Activated CD8-positive, alpha-beta memory T cell treated with anti-CD3 and anti-CD28 coated beads, Interleukin-2, amount 10 ng/mL, durations not matched to agents 7 days and 5 days (primary cell): ENCODE measurements at regions not wholly inside any gene's neighbourhood (a gene's known extent, or its start where the extent isn't known, plus 50 kb on each side); places are given as distances from the start of the nearest gene placed in this dataset.

Experiments used
- ATAC-seq: fragments of 150-1000 bp; cut with Tn5 transposase; one replicate; pipeline ENCODE4 v1.10.0; 2021; ENCODE audit warnings: moderate library complexity
- CTCF ChIA-PET: fragments of 350-600 bp; sonication (Branson Sonifier 250); formaldehyde crosslinking; loops from one replicate; lab custom pipeline; 2021; ENCODE audit warnings: antibody characterized with exemption; lab: Charles Lee
- DNase-seq: peaks from one replicate; pipeline ENCODE4 v3.0.0-alpha.2; 2020
- H3K27ac Mint-ChIP-seq: one replicate; pipeline ENCODE4 v1.8.0; 2021; ENCODE audit warnings: mild to moderate bottlenecking, mixed read lengths
- H3K27me3 Mint-ChIP-seq: one replicate; pipeline ENCODE4 v1.8.0; 2021; ENCODE audit warnings: mixed read lengths
- H3K36me3 Mint-ChIP-seq: one replicate; pipeline ENCODE4 v1.8.0; 2021; ENCODE audit warnings: mild to moderate bottlenecking, mixed read lengths
- H3K4me1 Mint-ChIP-seq: one replicate; pipeline ENCODE4 v1.8.0; 2021; ENCODE audit warnings: mixed read lengths
- H3K4me3 Mint-ChIP-seq: one replicate; pipeline ENCODE4 v1.8.0; 2021; ENCODE audit warnings: mild to moderate bottlenecking, moderate library complexity, mixed read lengths
- H3K9me3 Mint-ChIP-seq: one replicate; pipeline ENCODE4 v1.8.0; 2022; ENCODE audit warnings: low read depth, mixed read lengths

DNA sequence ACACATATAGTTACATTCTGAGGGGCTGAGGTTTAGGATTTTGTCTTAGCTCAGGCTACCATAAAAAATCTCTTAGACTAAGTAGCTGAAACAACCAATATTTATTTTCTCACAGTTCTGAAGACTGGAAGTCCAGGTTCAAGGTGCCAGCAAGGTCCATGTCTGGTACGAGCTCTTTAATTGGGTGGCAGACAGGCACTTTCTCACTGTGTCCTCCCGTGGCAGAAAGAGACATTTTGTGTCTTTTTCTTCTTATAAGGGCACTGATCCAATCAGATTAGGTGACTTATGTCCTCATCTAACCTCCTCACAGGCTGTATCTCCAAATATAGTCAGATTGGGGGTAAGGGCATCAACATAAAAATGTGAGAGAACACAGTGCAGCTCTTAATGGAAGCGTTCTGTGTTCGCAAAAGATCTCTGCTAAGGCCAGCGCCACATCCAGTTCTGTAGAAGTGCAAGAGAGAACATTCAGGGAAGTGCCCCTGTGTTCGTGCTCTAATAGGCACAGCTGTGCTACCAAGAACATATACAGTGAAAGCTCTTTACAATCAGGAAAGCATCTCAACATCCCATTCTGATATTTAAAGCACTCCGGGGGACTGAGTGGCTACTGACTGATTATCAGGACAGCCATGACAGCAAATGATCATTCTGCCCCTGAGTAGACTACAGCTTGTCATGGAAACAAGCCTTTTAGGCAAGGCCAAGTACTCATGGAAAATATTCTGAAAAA lies 819.2 kb downstream of the LIG4 start:
- DNase-seq (no peak), ATAC-seq (no peak)
- Mint-ChIP-seq H3K27ac (no peak overlapping the region), H3K4me3 (no peak overlapping the region), H3K27me3 (no peaks in the 10 kb centered on the region), H3K36me3 (no peaks in the 10 kb centered on the region), H3K4me1 (no peaks in the 10 kb centered on the region), H3K9me3 (no peaks in the 10 kb centered on the region)
- CTCF ChIA-PET = no interaction called here

DNA sequence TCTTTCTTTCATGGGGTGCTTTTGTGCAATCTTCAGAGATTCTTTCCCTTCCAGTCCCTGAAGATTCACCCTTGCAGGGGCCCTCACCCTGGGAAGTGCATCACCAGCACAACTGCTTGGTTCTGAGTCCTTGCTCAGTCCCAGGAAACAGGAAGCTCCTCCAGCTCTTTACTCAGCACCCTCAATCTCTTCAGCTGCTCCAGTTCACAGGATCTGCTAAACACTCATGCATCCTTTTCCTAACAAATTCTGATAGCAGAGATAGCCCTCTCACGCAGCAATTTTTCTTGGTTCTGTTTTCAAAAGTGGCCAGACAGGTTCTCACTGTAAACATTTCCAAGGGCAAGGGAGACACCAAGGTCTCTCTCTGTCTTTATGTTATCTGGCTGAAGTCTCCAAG lies 823.1 kb downstream of the LIG4 start:
- Mint-ChIP-seq H3K4me1 (no peaks in the 10 kb centered on the region), H3K4me3 (no peak overlapping the region), H3K27ac (no peak overlapping the region), H3K27me3 (no peaks in the 10 kb centered on the region), H3K9me3 (no peaks in the 10 kb centered on the region), H3K36me3 (no peaks in the 10 kb centered on the region)
- CTCF ChIA-PET = no interaction called here
- ATAC-seq (no peak), DNase-seq (no peak)

GRCh38 chr13:107387525-107387924 lies 819.6 kb upstream of the ARGLU1 start:
- no peak for ATAC-seq

DNA sequence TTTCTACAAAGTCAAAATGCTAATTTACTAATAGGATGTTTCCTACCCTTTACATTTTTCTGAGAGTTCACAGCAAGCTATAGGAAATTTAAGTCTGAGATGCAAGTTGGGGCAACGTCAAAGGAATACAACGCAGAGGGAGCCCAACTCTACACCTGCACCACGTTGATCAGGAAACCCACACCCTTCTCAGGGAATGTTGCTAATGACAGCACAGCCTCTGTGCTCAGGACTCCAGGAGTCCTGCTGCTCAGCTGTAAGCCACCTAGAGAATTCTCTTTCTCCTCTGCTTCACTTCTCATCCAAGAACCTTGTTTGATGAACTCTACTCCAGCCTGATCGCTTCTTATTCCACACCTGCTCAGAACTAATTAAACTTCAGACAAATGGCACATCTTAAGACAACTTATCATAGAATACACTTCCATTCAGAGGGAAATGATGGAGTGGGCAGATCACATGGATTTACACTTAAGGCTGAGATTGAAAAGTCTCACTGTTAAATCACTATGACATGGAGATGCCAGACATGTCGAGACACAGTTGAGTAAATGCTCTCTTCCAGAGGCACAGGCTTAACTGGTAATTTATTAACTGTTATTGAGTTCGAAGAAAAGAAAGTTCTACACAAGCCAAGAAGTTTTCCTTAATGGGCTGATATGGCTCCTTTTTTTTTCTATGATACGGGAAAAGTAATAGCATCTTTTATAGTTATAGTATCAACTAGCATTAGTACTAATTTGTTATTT lies 811.6 kb upstream of the ARGLU1 start:
- H3K4me3 Mint-ChIP-seq = no peak overlapping the region
- no peak for ATAC-seq
- CTCF ChIA-PET = no interaction called here

More at GRCh38 chr13:107387525-107387924, 819.6 kb upstream of the ARGLU1 start:
- Mint-ChIP-seq H3K36me3 (no peaks in the 10 kb centered on the region), H3K4me1 (no peaks in the 10 kb centered on the region), H3K4me3 (no peak overlapping the region), H3K9me3 (no peaks in the 10 kb centered on the region), H3K27ac (no peak overlapping the region), H3K27me3 (no peaks in the 10 kb centered on the region)
- no peak for DNase-seq
- CTCF ChIA-PET = no interaction called here

GRCh38 chr13:107376341-107377125 lies 808.6 kb upstream of the ARGLU1 start:
- no peaks in the 10 kb centered on the region for H3K36me3 Mint-ChIP-seq
- H3K4me3 Mint-ChIP-seq = no peak overlapping the region
- H3K27ac Mint-ChIP-seq = no peak overlapping the region
- H3K27me3 Mint-ChIP-seq = no peaks in the 10 kb centered on the region
- ATAC-seq (no peak), DNase-seq (no peak)
- CTCF ChIA-PET = no interaction called here
- no peaks in the 10 kb centered on the region for H3K4me1 Mint-ChIP-seq
- no peaks in the 10 kb centered on the region for H3K9me3 Mint-ChIP-seq

More for the DNA sequence above, 811.6 kb upstream of the ARGLU1 start:
- Mint-ChIP-seq H3K4me1 (no peaks in the 10 kb centered on the region), H3K36me3 (no peaks in the 10 kb centered on the region), H3K9me3 (peaks cover 3% of the 10 kb centered on the region), H3K27me3 (no peaks in the 10 kb centered on the region), H3K27ac (no peak overlapping the region)
- no peak for DNase-seq

GRCh38 chr13:107375701-107376340 lies 807.9 kb upstream of the ARGLU1 start:
- Mint-ChIP-seq H3K27ac (no peak overlapping the region), H3K9me3 (no peaks in the 10 kb centered on the region), H3K4me1 (no peaks in the 10 kb centered on the region), H3K27me3 (no peaks in the 10 kb centered on the region), H3K4me3 (no peak overlapping the region), H3K36me3 (no peaks in the 10 kb centered on the region)
- CTCF ChIA-PET = no interaction called here
- ATAC-seq (no peak), DNase-seq (no peak)

- CTCF ChIA-PET = no interaction called here
- DNase-seq (no peak), ATAC-seq (no peak)
- Mint-ChIP-seq H3K27me3 (no peaks in the 10 kb centered on the region), H3K27ac (no peak overlapping the region), H3K36me3 (no peaks in the 10 kb centered on the region), H3K4me1 (no peaks in the 10 kb centered on the region), H3K4me3 (no peak overlapping the region), H3K9me3 (no peaks in the 10 kb centered on the region)
Observed at GRCh38 chr13:107374038-107374437, 806.1 kb upstream of the ARGLU1 start.

DNA sequence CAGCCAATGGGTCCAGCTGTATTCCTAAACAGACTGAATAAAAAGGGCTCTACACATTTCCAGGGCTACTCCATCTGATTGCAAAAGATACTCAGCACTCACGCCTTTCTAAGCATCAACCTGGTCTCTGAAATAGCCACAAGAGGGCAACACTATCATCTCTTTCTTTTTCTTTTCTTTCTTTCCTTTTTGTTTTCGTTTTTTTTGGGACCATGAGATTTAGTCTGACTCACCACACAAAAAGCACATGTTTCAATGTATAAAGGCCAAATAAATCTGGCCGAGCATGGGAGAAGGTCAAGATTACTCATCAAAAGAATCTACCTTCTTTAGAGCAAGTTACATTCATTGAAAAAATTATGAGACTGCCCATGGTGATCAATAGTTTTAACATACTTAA lies 805.6 kb upstream of the ARGLU1 start:
- Mint-ChIP-seq H3K27me3 (no peaks in the 10 kb centered on the region), H3K9me3 (no peaks in the 10 kb centered on the region), H3K4me3 (no peak overlapping the region), H3K36me3 (no peaks in the 10 kb centered on the region), H3K4me1 (no peaks in the 10 kb centered on the region), H3K27ac (no peak overlapping the region)
- ATAC-seq (no peak), DNase-seq (no peak)
- CTCF ChIA-PET = no interaction called here

- Mint-ChIP-seq H3K4me1 (no peaks in the 10 kb centered on the region), H3K27me3 (no peaks in the 10 kb centered on the region), H3K4me3 (no peak overlapping the region), H3K36me3 (no peaks in the 10 kb centered on the region), H3K9me3 (peaks cover 4% of the 10 kb centered on the region), H3K27ac (no peak overlapping the region)
- CTCF ChIA-PET = no interaction called here
- DNase-seq (no peak), ATAC-seq (no peak)
Observed at GRCh38 chr13:107370015-107370785, 802.3 kb upstream of the ARGLU1 start.

GRCh38 chr13:107367258-107367657 lies 799.3 kb upstream of the ARGLU1 start:
- ATAC-seq = no peak
- no peak overlapping the region for H3K27ac Mint-ChIP-seq
- no peaks in the 10 kb centered on the region for H3K4me1 Mint-ChIP-seq
- H3K36me3 Mint-ChIP-seq = no peaks in the 10 kb centered on the region
- peaks cover 4% of the 10 kb centered on the region for H3K9me3 Mint-ChIP-seq
- no peaks in the 10 kb centered on the region for H3K27me3 Mint-ChIP-seq
- CTCF ChIA-PET = no interaction called here
- DNase-seq = no peak
- H3K4me3 Mint-ChIP-seq = no peak overlapping the region

DNA sequence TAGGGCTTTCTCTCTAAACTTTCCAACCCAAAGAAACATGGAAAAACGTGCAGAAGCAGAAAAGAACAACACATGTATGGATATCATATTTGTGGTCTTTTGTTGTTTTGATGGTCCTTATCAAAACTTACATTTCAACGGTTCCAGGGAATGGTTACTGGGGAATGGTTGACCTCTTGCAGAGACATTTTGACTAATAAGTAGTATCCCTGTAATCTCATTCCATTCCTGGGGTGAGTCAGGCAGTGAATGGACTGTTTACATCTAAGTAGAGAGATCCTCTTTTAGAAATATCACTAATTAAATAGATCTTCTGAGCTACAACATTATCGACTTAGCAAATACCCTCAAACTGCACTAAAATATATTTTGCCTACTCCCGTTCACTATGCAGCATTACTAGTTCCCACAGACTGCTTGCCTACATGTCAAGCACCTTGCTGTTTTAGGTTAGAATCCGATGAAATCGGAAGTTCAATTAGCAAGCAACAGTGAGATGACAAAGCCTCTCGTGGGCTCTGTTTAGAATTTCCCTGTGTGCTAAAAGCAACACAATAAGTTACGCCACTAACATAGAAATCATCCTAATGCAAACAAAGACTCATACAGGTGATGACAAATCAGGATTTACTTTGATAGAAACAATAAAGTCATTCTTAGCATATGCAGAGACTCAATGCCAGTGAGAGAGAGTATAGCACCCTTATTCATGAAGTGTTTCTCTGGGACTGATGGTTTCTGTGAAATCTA lies 797.7 kb upstream of the ARGLU1 start:
- ATAC-seq (no peak), DNase-seq (no peak)
- peaks cover 7% of the 10 kb centered on the region for H3K9me3 Mint-ChIP-seq
- no peak overlapping the region for H3K4me3 Mint-ChIP-seq
- H3K36me3 Mint-ChIP-seq = no peaks in the 10 kb centered on the region
- H3K27ac Mint-ChIP-seq = no peak overlapping the region
- CTCF ChIA-PET = no interaction called here
- H3K4me1 Mint-ChIP-seq = no peaks in the 10 kb centered on the region
- H3K27me3 Mint-ChIP-seq = no peaks in the 10 kb centered on the region

DNA sequence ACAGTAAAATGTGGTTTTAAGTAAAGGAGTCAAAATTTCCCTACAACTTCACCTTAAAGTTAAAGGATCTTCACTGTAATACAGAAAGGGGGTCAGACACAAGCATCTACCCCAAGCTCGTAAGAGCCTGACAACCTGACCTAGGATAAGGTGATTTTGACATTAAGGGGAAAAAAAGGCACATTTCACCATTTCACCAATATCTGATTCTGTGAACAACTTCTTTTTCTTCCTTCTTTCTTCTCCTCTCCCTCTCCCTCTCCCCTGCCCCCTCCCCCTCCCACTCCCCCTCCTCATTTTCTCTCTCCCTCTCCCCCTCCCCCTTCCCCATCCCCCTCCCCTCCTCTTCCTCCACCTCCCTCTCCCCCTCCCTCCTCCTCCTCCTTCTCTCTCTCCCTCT lies 796.7 kb upstream of the ARGLU1 start:
- no peak for DNase-seq
- Mint-ChIP-seq H3K36me3 (no peaks in the 10 kb centered on the region), H3K9me3 (peaks cover 7% of the 10 kb centered on the region), H3K4me3 (no peak overlapping the region), H3K27ac (no peak overlapping the region), H3K27me3 (no peaks in the 10 kb centered on the region), H3K4me1 (no peaks in the 10 kb centered on the region)
- CTCF ChIA-PET = no interaction called here
- ATAC-seq = no peak
